ENCODE measurements at regions not wholly inside any gene's neighbourhood (a gene's known extent, or its start where the extent isn't known, plus 50 kb on each side); places are given as distances from the start of the nearest gene placed in this dataset.

- intact Hi-C loops (cut with micrococcal nuclease; ENCODE audit: unreplicated experiment) = no loop called here
- 24% methylated on average over 3 of the region's 3 CpGs for WGBS (ENCODE audit: insufficient coverage, insufficient replicate concordance, low lambda C conversion rate, missing lambda C conversion rate)
- no peak for FAIRE-seq
Measured at GRCh38 chr20:22846863-22847262, 188.2 kb upstream of the SSTR4 start.

More at GRCh38 chr20:22846863-22847262, 188.2 kb upstream of the SSTR4 start:
- TF ChIP-seq EED (IDR thresholded peaks at IDR 0.05; ENCODE audit: low read depth) (no peak), E4F1 (IDR thresholded peaks at IDR 0.05; ENCODE audit: borderline replicate concordance, partially characterized antibody) (no peak), BHLHE40 (IDR thresholded peaks at IDR 0.05; ENCODE audit: borderline replicate concordance in 1 of 2, low read depth in 2 of 2, low read length in 1 of 2) (no peak), PML (IDR thresholded peaks at IDR 0.05; ENCODE audit: low read length) (no peak), JUNB (IDR thresholded peaks at IDR 0.05) (no peak), NKRF (conservative IDR thresholded peaks at IDR 0.05) (no peak), BMI1 (IDR thresholded peaks at IDR 0.05; ENCODE audit: borderline replicate concordance) (no peak), ZNF207 (IDR thresholded peaks at IDR 0.05; ENCODE audit: borderline replicate concordance) (no peak), PAX8 (IDR thresholded peaks at IDR 0.05) (no peak), SKIL (IDR thresholded peaks at IDR 0.05; ENCODE audit: low read depth, poor library complexity, severe bottlenecking) (no peak), RUNX3 (IDR thresholded peaks at IDR 0.05; ENCODE audit: low read length) (no peak), SPI1 (IDR thresholded peaks at IDR 0.05; ENCODE audit: borderline replicate concordance, insufficient read depth, low read depth, low read length) (no peak), CREB1 (IDR thresholded peaks at IDR 0.05; ENCODE audit: low read depth) (no peak)
- ChIA-PET POLR2A (no interaction called here), RAD21 (ENCODE audit: unreplicated experiment) (no interaction called here), SMC1A (ENCODE audit: uncharacterized antibody, unreplicated experiment) (interaction anchor here (1.5 kb wide), 1 partner anchor 129 kb away, joined by 5 read pairs; no protein-coding TSS in a partner anchor), CTCF (no interaction called here)
- H4K20me1 ChIP-seq (ENCODE audit: control insufficient read depth, insufficient read depth) = no peaks in the 10 kb centered on the region
- no peaks in the 10 kb centered on the region for H3K79me2 ChIP-seq (ENCODE audit: control insufficient read depth, insufficient read depth, low read length)
- no peak overlapping the region for H3K27ac ChIP-seq (ENCODE audit: control insufficient read depth, insufficient read depth)
- no peaks in the 10 kb centered on the region for H3K4me1 ChIP-seq (ENCODE audit: control insufficient read depth, insufficient read depth, low read length)
- no peaks in the 10 kb centered on the region for H3K27me3 ChIP-seq (replicated peaks in 1 of 2; ENCODE audit: control insufficient read depth in 2 of 2, insufficient read depth in 2 of 2, low read length in 1 of 2)
- H3K9me3 ChIP-seq (replicated peaks; ENCODE audit: control insufficient read depth, insufficient read depth, low read length) = no peaks in the 10 kb centered on the region; the same call in 2 of the 3 replicates
- H3K9ac ChIP-seq (ENCODE audit: control insufficient read depth, insufficient read depth, low read length) = no peak overlapping the region
- H2AFZ ChIP-seq (ENCODE audit: control insufficient read depth, low read depth, low read length) = no peak overlapping the region
- no peak for ATAC-seq
- H3K4me2 ChIP-seq (ENCODE audit: control insufficient read depth, insufficient read depth) = no peak overlapping the region
- no TSS peak for BruUV-seq (replicated peaks)
- in situ Hi-C loops (cut with MboI) = no loop called here
- no peak overlapping the region for H3K4me3 ChIP-seq
- no peak for DNase-seq (ENCODE audit: low read depth, low spot score)
- H3K36me3 ChIP-seq (ENCODE audit: control insufficient read depth in 2 of 2, insufficient read depth in 2 of 2, low read length in 1 of 2) = no peaks in the 10 kb centered on the region

Measured in GM12878 (cell line).